ENCODE measurements at regions not wholly inside any gene's neighbourhood (a gene's known extent, or its start where the extent isn't known, plus 50 kb on each side); places are given as distances from the start of the nearest gene placed in this dataset.

GRCh38 chr13:111975539-111976473, 91.1 kb upstream of the SOX1 start:
- TF ChIP-seq FOXM1 (IDR thresholded peaks at IDR 0.05; ENCODE audit: low read depth, low read length) (no peak), REST (IDR thresholded peaks at IDR 0.05; ENCODE audit: low read depth, low read length) (no peak), USF2 (IDR thresholded peaks at IDR 0.05; ENCODE audit: borderline replicate concordance, low read depth, low read length) (no peak), MTA3 (IDR thresholded peaks at IDR 0.05; ENCODE audit: borderline replicate concordance, low read length) (no peak), TAF1 (IDR thresholded peaks at IDR 0.05; ENCODE audit: borderline replicate concordance, low read depth, low read length) (no peak), POLR2AphosphoS5 (IDR thresholded peaks at IDR 0.05; ENCODE audit: low read length) (no peak), GABPA (IDR thresholded peaks at IDR 0.05; ENCODE audit: low read depth) (no peak), ZZZ3 (IDR thresholded peaks at IDR 0.05; ENCODE audit: control insufficient read depth, insufficient read length, low read depth) (no peak), ESRRA (IDR thresholded peaks at IDR 0.05; ENCODE audit: low read length) (no peak), NR2C1 (IDR thresholded peaks at IDR 0.05) (no peak), TARDBP (IDR thresholded peaks at IDR 0.05; ENCODE audit: borderline replicate concordance) (no peak), CTCF (IDR thresholded peaks at IDR 0.05 in 2 of 3, conservative IDR thresholded peaks at IDR 0.05 in 1 of 3; ENCODE audit: control insufficient read depth in 2 of 3, extremely low read depth in 1 of 3, insufficient read depth in 1 of 3, low read depth in 3 of 3, low read length in 3 of 3) (no peak)

Data from GM12878 (cell line).